ENCODE measurements at regions not wholly inside any gene's neighbourhood (a gene's known extent, or its start where the extent isn't known, plus 50 kb on each side); places are given as distances from the start of the nearest gene placed in this dataset.

DNA sequence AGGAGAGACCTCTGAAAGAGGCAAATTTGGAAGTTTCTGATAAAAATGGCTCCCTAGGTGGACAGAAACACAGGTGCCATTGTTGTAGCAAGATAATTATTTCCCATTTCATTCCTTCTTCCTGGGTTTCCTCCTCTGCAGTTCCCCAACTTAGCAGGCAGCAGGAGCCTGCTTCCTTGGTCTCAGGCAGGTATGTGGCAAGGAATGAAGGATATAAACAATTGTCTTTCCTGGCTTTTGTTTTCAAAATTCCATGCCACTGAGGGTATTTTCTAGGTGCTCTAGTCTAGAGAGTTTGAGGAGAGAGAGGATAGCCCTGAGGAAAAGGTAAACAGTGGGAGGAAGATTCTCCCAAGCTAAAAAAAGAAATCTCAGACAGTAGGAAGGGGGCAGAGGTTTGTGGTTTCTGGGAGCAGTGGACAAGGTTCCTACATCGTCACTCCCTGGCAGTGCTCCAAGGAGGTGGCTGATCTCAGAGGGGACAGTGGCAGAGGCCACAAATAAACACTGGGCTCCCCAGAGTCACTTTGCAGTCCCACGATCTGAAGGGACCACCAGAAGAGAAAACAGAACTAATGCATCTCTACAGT, 82.6 kb upstream of the IGF1 start:
- H3K27ac Mint-ChIP-seq = no peak overlapping the region
- DNase-seq (ENCODE audit: low spot score in 2 of 2) = no peak

GRCh38 chr12:102551186-102551585, 70.8 kb upstream of the IGF1 start:
- ATAC-seq = no peak
- H3K4me3 Mint-ChIP-seq = no peak overlapping the region
- no peak for DNase-seq (ENCODE audit: low spot score in 2 of 2)
- no peaks in the 10 kb centered on the region for H3K36me3 Mint-ChIP-seq
- no peaks in the 10 kb centered on the region for H3K4me1 Mint-ChIP-seq
- no peaks in the 10 kb centered on the region for H3K9me3 Mint-ChIP-seq
- no peak overlapping the region for H3K27ac Mint-ChIP-seq

More for the DNA sequence above, 82.6 kb upstream of the IGF1 start:
- no peak for ATAC-seq
- Mint-ChIP-seq H3K9me3 (peaks cover 5% of the 10 kb centered on the region), H3K36me3 (no peaks in the 10 kb centered on the region), H3K4me1 (no peaks in the 10 kb centered on the region), H3K4me3 (no peak overlapping the region)

GRCh38 chr12:102549691-102550090, 69.3 kb upstream of the IGF1 start:
- no peak overlapping the region for H3K4me3 Mint-ChIP-seq
- H3K9me3 Mint-ChIP-seq = no peaks in the 10 kb centered on the region
- no peak overlapping the region for H3K27ac Mint-ChIP-seq
- ATAC-seq (no peak), DNase-seq (ENCODE audit: low spot score in 2 of 2) (no peak)
- no peaks in the 10 kb centered on the region for H3K36me3 Mint-ChIP-seq
- no peaks in the 10 kb centered on the region for H3K4me1 Mint-ChIP-seq

DNA sequence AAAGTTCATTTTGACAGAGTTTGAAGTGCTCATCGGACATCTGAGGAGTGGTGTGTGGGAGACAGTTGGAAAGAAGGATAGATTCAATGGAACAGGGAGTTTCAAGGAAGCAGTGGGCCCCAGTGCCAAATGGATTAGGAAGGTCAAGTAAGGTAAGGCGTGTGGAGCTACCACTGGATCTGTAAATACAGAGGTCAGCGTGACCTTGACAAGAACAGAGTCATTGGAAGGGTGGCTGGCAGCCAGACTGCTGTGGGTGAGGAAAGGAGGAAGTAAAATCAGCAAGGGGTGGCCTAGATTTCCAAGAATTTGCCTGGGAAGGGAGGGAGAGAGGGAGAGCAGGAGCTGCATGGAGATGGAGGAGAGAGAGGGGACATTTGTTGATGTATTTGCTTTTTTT, 68.2 kb upstream of the IGF1 start:
- Mint-ChIP-seq H3K4me1 (no peaks in the 10 kb centered on the region), H3K4me3 (no peak overlapping the region), H3K27ac (no peak overlapping the region), H3K36me3 (no peaks in the 10 kb centered on the region), H3K9me3 (no peaks in the 10 kb centered on the region)
- no peak for ATAC-seq
- no peak for DNase-seq (ENCODE audit: low spot score in 2 of 2)

- H3K27ac Mint-ChIP-seq = no peak overlapping the region
- ATAC-seq (peak; percentile 72), DNase-seq (ENCODE audit: low spot score in 2 of 2) (no peak)
- no peak overlapping the region for H3K4me3 Mint-ChIP-seq
- H3K4me1 Mint-ChIP-seq = no peaks in the 10 kb centered on the region
- H3K36me3 Mint-ChIP-seq = no peaks in the 10 kb centered on the region
- no peaks in the 10 kb centered on the region for H3K9me3 Mint-ChIP-seq
Observed at GRCh38 chr12:102543494-102544485, 63.4 kb upstream of the IGF1 start.

- no peak for ATAC-seq
- no peaks in the 10 kb centered on the region for H3K36me3 Mint-ChIP-seq
- H3K4me3 Mint-ChIP-seq = no peak overlapping the region
Observed at GRCh38 chr12:102542816-102543440, 62.6 kb upstream of the IGF1 start.

GRCh38 chr12:102540815-102541385, 60.5 kb upstream of the IGF1 start:
- no peak overlapping the region for H3K27ac Mint-ChIP-seq
- no peaks in the 10 kb centered on the region for H3K9me3 Mint-ChIP-seq
- no peaks in the 10 kb centered on the region for H3K4me1 Mint-ChIP-seq
- ATAC-seq (no peak), DNase-seq (ENCODE audit: low spot score in 2 of 2) (no peak)
- no peak overlapping the region for H3K4me3 Mint-ChIP-seq
- H3K36me3 Mint-ChIP-seq = no peaks in the 10 kb centered on the region

More at GRCh38 chr12:102542816-102543440, 62.6 kb upstream of the IGF1 start:
- Mint-ChIP-seq H3K4me1 (no peaks in the 10 kb centered on the region), H3K27ac (no peak overlapping the region), H3K9me3 (no peaks in the 10 kb centered on the region)
- no peak for DNase-seq (ENCODE audit: low spot score in 2 of 2)

DNA sequence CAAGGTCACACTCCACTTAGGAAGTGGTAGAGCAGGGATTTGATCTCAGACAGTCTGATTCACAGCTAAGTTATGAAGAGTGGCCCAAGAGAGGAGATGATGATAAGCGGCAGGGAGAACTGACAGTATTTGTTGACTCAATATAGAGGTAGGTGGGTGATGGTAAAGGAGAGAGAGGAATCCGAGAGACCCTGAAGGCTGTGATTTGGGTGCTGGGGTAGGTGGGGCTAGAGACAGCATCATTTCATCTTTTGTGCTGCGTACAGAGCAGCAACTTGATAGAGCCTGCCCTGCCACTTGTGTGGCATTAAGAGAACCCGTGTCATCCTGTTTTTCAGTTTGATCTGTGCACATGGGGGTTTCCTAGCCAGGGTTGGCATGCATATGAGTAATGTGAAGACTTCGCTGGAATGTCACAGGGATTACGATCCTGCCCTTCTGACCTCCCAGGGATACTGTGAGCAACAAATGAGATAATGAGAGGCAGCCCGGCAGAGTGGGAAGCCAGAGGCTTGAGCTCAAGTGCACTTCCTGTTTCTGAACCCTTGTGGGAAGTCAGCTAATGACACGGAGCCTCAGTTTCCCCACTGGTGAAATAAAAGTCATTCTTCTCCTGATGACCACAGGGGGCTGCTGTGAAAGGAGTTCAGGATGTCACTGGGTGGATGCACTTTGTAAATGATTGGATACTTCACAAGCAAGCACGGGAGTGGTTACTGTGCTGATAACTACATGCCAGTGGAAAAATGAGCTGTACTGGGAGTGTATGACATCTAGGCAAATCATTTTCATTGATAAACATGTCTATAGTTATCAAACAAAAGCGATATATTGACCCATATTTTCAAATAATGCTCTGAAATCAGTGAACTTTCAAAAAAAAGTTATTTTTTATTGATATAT, 59.5 kb upstream of the IGF1 start:
- H3K4me1 Mint-ChIP-seq = no peaks in the 10 kb centered on the region
- ATAC-seq (no peak), DNase-seq (ENCODE audit: low spot score in 2 of 2) (no peak)
- no peak overlapping the region for H3K27ac Mint-ChIP-seq
- H3K9me3 Mint-ChIP-seq = no peaks in the 10 kb centered on the region
- H3K4me3 Mint-ChIP-seq = no peak overlapping the region
- H3K36me3 Mint-ChIP-seq = no peaks in the 10 kb centered on the region

GRCh38 chr12:102535306-102535705, 54.9 kb upstream of the IGF1 start:
- Mint-ChIP-seq H3K4me3 (no peak overlapping the region), H3K4me1 (no peaks in the 10 kb centered on the region), H3K9me3 (no peaks in the 10 kb centered on the region), H3K27ac (no peak overlapping the region), H3K36me3 (no peaks in the 10 kb centered on the region)
- no peak for DNase-seq (ENCODE audit: low spot score in 2 of 2)
- ATAC-seq = no peak

GRCh38 chr12:102534899-102535298, 54.5 kb upstream of the IGF1 start:
- no peak for DNase-seq (ENCODE audit: low spot score in 2 of 2)
- Mint-ChIP-seq H3K4me1 (no peaks in the 10 kb centered on the region), H3K27ac (no peak overlapping the region), H3K9me3 (no peaks in the 10 kb centered on the region), H3K36me3 (no peaks in the 10 kb centered on the region), H3K4me3 (no peak overlapping the region)
- no peak for ATAC-seq

DNA sequence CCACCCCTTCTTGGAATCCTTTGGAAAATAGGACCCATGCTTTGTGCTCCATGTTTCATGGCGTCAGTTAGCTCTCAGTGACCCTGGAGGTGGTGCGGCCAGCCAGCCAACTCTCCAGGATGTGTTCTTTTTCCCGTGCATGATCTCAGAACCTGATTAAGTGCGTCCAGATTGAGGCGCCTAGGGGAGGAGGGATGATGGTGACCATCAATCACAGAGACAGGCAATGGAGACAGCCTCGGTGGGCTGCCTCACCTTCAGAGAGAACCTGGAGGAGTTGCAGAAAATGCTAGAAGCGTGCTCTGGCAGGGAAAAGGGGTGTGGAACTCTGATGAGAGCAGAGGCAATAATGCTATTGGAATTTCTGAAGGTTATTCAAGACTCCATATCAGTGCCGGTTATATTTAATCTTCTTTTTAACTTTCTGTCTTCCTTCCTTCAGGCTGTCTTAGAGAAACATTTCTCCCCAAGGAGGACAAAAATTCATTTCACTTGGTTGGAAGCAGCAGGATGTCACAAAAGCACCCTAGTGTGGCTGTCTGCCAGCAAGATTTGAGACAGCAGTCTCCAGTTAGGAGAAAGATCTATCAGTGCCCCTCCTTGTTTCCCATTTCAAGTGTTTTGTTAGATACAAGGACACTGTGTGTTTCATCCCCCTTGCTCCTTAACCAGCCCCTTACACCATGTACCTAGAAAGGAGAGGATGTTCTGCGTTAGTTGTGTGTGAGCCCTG, 53.3 kb upstream of the IGF1 start:
- Mint-ChIP-seq H3K4me3 (no peak overlapping the region), H3K27ac (no peak overlapping the region), H3K9me3 (no peaks in the 10 kb centered on the region), H3K4me1 (no peaks in the 10 kb centered on the region), H3K36me3 (no peaks in the 10 kb centered on the region)
- ATAC-seq (peak; percentile 20), DNase-seq (ENCODE audit: low spot score in 2 of 2) (no peak)
